ENCODE measurements at regions not wholly inside any gene's neighbourhood (a gene's known extent, or its start where the extent isn't known, plus 50 kb on each side); places are given as distances from the start of the nearest gene placed in this dataset.

DNA sequence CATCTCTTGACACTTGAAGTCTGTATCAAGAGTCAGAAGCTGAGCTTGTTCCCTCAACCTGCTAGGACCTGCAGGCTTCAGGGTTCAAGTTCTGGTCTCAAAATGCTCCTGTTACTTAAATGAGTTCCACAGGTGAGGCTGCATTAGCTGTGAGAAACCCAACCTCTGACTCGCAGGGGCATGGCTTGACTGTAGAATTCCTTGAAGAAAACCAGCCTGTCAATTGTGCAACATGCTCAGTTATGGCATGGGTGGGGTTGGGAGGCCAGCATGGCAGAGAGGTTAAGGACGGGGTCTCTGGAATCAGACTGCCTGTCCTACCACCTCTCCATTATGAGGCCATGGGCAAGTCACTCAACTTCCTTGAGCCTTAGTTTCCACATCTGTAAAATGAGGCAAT lies 235.8 kb downstream of the EN1 start:
- TF ChIP-seq POLR2A (IDR thresholded peaks at IDR 0.05; ENCODE audit: extremely low read depth, insufficient read length): no peak
- no peak for DNase-seq (ENCODE audit: low read depth)
- no peak overlapping the region for H3K4me3 ChIP-seq (ENCODE audit: low read depth, low read length)

- H3K4me3 ChIP-seq (ENCODE audit: low read depth, low read length): no peak overlapping the region
- DNase-seq (ENCODE audit: low read depth): no peak
- TF ChIP-seq POLR2A (IDR thresholded peaks at IDR 0.05; ENCODE audit: extremely low read depth, insufficient read length) (no peak), MYC (IDR thresholded peaks at IDR 0.05; ENCODE audit: low read depth, low read length) (no peak)
- TF ChIP-seq, protein P1, sequence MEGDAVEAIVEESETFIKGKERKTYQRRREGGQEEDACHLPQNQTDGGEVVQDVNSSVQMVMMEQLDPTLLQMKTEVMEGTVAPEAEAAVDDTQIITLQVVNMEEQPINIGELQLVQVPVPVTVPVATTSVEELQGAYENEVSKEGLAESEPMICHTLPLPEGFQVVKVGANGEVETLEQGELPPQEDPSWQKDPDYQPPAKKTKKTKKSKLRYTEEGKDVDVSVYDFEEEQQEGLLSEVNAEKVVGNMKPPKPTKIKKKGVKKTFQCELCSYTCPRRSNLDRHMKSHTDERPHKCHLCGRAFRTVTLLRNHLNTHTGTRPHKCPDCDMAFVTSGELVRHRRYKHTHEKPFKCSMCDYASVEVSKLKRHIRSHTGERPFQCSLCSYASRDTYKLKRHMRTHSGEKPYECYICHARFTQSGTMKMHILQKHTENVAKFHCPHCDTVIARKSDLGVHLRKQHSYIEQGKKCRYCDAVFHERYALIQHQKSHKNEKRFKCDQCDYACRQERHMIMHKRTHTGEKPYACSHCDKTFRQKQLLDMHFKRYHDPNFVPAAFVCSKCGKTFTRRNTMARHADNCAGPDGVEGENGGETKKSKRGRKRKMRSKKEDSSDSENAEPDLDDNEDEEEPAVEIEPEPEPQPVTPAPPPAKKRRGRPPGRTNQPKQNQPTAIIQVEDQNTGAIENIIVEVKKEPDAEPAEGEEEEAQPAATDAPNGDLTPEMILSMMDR (IDR thresholded peaks at IDR 0.05; ENCODE audit: low read depth, low read length): no peak
- TF ChIP-seq, protein P2, sequence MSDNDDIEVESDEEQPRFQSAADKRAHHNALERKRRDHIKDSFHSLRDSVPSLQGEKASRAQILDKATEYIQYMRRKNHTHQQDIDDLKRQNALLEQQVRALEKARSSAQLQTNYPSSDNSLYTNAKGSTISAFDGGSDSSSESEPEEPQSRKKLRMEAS (IDR thresholded peaks at IDR 0.05; ENCODE audit: low read depth, low read length): no peak
These were observed 238.3 kb downstream of the EN1 start for GRCh38 chr2:118609138-118609537.

- TF ChIP-seq, protein P2 (IDR thresholded peaks at IDR 0.05; ENCODE audit: low read depth, low read length): no peak
- TF ChIP-seq POLR2A (IDR thresholded peaks at IDR 0.05; ENCODE audit: extremely low read depth, insufficient read length): no peak
- TF ChIP-seq MYC (IDR thresholded peaks at IDR 0.05; ENCODE audit: low read depth, low read length): no peak
- TF ChIP-seq, protein P1 (IDR thresholded peaks at IDR 0.05; ENCODE audit: low read depth, low read length): no peak
- no peak overlapping the region for H3K4me3 ChIP-seq (ENCODE audit: low read depth, low read length)
- DNase-seq (ENCODE audit: low read depth): no peak
These were observed 239.8 kb downstream of the EN1 start for GRCh38 chr2:118607641-118608040.

- H3K4me3 ChIP-seq (ENCODE audit: low read depth, low read length): no peak overlapping the region
- no peak for TF ChIP-seq MYC (IDR thresholded peaks at IDR 0.05; ENCODE audit: low read depth, low read length)
- TF ChIP-seq POLR2A (IDR thresholded peaks at IDR 0.05; ENCODE audit: extremely low read depth, insufficient read length): no peak
- TF ChIP-seq, protein P1 (IDR thresholded peaks at IDR 0.05; ENCODE audit: low read depth, low read length): no peak
- TF ChIP-seq, protein P2 (IDR thresholded peaks at IDR 0.05; ENCODE audit: low read depth, low read length): no peak
- DNase-seq (ENCODE audit: low read depth): no peak
These were observed 242.6 kb downstream of the EN1 start for GRCh38 chr2:118604811-118605210.

DNA sequence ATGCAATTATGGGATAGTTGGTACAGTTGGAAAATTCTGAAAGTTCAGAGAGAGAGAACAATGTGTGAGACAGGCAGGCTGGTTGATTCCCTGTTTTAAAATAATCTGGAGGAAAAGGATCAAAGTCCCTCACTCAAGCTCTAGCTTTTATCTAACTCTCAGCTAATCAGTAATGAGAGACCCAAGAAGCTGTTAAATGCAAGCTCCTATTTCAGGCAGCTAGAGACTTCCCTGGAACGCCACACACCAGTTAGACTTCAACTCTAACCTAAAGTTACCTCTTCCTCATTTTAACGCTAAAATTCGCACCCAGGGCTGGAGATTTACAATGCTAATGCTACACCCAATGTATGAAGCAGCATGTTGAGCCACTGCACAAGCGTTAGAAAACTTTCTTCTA lies 243.1 kb downstream of the EN1 start:
- H3K4me3 ChIP-seq (ENCODE audit: low read depth, low read length): no peak overlapping the region
- DNase-seq (ENCODE audit: low read depth): no peak
- TF ChIP-seq MYC (IDR thresholded peaks at IDR 0.05; ENCODE audit: low read depth, low read length): no peak
- no peak for TF ChIP-seq POLR2A (IDR thresholded peaks at IDR 0.05; ENCODE audit: extremely low read depth, insufficient read length)
- TF ChIP-seq, protein P1 (IDR thresholded peaks at IDR 0.05; ENCODE audit: low read depth, low read length): no peak
- TF ChIP-seq, protein P2 (IDR thresholded peaks at IDR 0.05; ENCODE audit: low read depth, low read length): no peak

GRCh38 chr2:118599141-118599540 lies 248.3 kb downstream of the EN1 start:
- no peak overlapping the region for H3K4me3 ChIP-seq (ENCODE audit: low read depth, low read length)
- no peak for DNase-seq (ENCODE audit: low read depth)
- no peak for TF ChIP-seq POLR2A (IDR thresholded peaks at IDR 0.05; ENCODE audit: extremely low read depth, insufficient read length)
- TF ChIP-seq, protein P1 (IDR thresholded peaks at IDR 0.05; ENCODE audit: low read depth, low read length): no peak
- TF ChIP-seq, protein P2 (IDR thresholded peaks at IDR 0.05; ENCODE audit: low read depth, low read length): no peak
- TF ChIP-seq MYC (IDR thresholded peaks at IDR 0.05; ENCODE audit: low read depth, low read length): no peak
